ENCODE measurements at regions not wholly inside any gene's neighbourhood (a gene's known extent, or its start where the extent isn't known, plus 50 kb on each side); places are given as distances from the start of the nearest gene placed in this dataset.

- no peak for TF ChIP-seq POLR2A (IDR thresholded peaks at IDR 0.05)
- TF ChIP-seq CTCF (IDR thresholded peaks at IDR 0.05): no peak
Observed at GRCh38 chr10:56470701-56471100, 109.6 kb upstream of the ZWINT start.
